GM18508 (cell line): ENCODE measurements at regions not wholly inside any gene's neighbourhood (a gene's known extent, or its start where the extent isn't known, plus 50 kb on each side); places are given as distances from the start of the nearest gene placed in this dataset.
A peak's percentile ranks its signal among the peaks of the same experiment; 100 is the strongest.
"Not testable (repeated sequence)": the region's sequence is repeated elsewhere in the genome, so short reads cannot be mapped to it uniquely, and the experiment has no call there.

ENCODE experiments used
- ATAC-seq: cut with Tn5 transposase; IDR thresholded peaks from one replicate; pipeline ENCODE4 v1.9.1; 2021; ENCODE audit warnings: moderate number of reproducible peaks; ENCODE audit not compliant: insufficient read depth, unreplicated experiment

DNA sequence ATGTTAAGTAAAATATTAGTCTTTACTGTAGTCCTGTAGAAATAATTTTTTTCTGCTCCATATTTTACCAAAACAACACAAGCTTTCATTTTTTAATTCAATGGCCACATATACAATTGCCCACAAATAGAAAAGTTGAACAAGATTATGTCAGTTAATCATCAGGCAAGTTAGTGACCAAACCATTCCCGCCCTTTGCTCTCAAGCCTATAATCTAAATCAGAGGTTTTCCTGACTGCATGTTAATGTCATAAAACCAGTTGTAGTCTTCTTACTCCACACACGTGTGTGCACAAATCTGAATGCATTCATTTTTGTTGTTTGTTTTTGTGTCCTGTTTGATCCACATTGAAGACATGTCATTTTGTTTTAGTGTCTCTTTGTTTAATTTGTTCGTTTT lies 1357.7 kb upstream of the GJE1 start:
- ATAC-seq = no peak

GRCh38 chr6:140774080-140774505 lies 1358.6 kb upstream of the GJE1 start:
- ATAC-seq = peak; percentile 100

DNA sequence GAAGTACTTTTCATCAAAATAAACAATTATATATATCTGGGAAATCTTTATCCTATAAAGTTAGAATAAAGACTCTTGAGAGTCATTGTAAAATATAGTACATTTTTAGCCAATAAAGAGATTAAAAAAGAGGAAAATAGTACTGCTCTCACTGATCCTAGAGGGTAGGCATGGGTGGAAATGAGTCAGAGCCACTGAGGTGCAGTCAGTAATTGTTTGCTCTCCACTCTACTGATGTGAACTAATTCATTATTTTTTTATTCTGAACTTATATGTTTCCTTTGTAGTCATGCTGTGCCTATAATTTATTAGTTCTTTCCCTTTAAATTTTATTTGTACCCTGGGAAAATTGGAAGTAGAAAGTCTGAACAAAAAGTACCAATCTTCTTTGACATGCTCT lies 1359.4 kb upstream of the GJE1 start:
- ATAC-seq = no peak

- ATAC-seq = no peak
These were observed 1360.1 kb upstream of the GJE1 start for GRCh38 chr6:140772576-140772975.

- ATAC-seq = no peak
These were observed 1364.6 kb upstream of the GJE1 start for GRCh38 chr6:140768133-140768532.

- ATAC-seq = no peak
These were observed 1365.7 kb upstream of the GJE1 start for GRCh38 chr6:140766999-140767398.

DNA sequence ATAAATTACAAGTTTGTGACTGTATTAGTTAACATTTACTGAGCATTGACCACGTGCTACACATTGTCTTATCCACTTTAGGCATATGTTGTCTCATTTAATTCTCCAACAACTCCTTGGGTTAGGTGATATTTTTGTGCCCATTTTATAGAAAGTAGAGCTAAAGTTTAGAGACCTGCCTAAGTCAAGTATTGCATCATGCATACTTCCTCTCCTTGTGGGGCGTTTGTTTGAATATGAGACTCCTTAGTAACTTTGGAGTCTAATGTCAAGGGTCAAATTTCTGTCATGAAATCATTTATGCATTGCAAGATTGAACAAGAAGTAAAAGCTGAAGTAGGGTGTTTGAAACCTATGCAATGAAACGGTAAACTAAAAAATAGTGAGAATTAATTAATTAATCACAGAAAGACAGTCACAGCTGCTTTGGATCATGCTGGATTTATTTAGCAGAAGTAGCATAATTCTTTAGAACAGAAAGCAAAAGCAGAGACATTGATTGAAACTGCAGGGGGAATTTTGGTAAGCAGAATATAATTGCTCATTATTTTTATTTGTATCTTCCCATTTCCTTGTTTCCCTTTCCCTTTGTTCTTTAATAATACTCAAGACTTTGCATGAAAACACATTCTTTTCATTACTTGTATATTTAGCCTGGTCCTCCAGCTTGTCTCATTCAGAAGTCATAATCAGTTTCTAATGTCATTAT lies 1374.4 kb upstream of the GJE1 start:
- ATAC-seq = no peak

- no peak for ATAC-seq
These were observed 1377.8 kb upstream of the CITED2 start for GRCh38 chr6:140752234-140752633.

GRCh38 chr6:140747114-140747513 lies 1372.7 kb upstream of the CITED2 start:
- ATAC-seq = no peak

- peak; percentile 67 for ATAC-seq
These were observed 1370.3 kb upstream of the CITED2 start for GRCh38 chr6:140744659-140745320.

DNA sequence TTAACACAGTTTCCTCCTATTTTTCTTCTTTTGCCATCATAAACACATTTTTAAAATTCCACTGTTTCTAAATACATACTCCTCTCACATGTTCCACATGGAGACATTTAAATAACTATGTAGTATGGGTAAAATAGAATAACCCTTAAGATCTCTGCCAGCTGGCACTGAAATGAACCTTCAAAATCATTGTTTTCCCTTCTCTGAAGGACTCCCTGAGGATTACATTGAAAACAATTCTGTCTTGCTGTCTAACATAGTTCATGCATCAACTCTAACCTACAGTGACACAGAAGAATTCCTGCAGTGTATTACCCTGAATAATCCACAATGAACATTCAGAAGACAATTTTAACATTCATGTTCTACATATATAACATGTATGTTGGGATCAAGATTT lies 1361.8 kb upstream of the CITED2 start:
- ATAC-seq = no peak

DNA sequence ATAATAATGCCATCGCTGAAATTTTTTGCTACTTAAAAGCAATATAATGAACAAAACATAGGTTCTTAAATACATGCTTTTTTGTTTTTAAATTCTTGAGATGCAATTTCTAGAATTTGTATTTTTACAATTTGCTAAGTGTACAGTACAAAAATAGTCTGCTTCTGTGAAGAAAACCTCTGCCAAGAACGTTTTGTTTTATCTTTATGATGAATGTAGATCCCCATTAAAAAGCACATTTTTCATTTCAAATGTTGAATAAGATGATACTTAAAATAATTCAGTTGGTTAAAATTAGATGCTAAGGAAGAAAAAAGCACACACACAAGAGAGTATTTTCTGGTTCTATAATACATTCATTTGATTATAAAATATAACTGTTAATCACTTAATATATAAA lies 1358.5 kb upstream of the CITED2 start:
- no peak for ATAC-seq

- ATAC-seq = no peak
These were observed 1357.7 kb upstream of the CITED2 start for GRCh38 chr6:140732155-140732554.

DNA sequence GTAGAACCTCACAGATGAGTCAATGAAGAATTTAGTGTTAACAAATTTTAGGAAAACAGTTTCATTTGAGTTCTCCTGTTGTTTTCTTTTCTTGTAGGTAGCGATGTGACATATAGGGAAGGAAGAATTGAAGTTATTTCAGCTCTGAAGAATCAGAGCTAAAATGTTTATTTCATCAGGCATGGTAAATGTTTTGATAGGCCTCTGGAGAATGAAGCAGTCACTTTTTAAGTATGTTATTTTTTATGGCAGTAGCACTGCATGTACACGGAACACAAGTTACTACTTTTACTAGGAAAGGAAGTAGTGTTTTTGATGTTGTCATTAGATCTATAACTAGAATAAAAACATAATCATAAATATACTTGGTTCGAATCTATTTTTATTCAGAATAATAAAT lies 1357.3 kb upstream of the CITED2 start:
- no peak for ATAC-seq

DNA sequence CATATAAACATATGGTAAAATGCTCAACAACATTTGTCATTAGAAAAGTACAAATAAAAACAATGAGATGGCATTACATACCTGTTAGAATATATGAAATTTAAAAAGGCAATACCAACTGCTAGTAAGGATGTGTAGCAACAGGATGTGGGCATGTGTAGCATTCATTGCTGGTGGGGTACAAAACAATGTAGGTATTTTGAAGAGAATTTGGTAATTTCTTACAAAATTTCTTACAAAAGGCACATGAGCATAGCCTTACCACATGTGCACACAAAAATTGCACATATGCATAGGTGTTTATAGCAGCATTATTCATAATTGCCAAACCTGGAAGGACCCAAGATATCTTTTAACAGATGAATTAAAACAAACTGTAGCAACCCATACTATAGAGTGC lies 1355.1 kb upstream of the CITED2 start:
- ATAC-seq = no peak

GRCh38 chr6:140718021-140718420 lies 1343.6 kb upstream of the CITED2 start:
- no peak for ATAC-seq

DNA sequence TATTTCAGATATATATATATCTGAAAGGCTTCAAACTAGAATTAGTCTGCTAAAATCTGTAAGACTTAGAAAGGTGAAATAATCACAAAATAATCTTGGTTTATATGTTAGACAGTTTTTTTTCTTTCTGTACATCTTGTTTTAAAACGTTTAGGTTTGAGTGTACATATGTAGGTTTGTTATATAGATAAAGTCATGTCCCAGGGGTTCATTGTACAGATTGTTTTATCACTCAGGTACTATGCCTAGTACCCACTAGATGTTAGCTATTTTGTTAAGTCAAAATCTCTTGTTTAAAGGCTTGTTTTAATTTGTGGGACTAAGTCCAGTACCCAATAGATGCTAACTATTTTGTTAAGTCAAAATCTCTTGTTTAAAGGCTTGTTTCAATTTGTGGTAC lies 1339.0 kb upstream of the CITED2 start:
- no peak for ATAC-seq

DNA sequence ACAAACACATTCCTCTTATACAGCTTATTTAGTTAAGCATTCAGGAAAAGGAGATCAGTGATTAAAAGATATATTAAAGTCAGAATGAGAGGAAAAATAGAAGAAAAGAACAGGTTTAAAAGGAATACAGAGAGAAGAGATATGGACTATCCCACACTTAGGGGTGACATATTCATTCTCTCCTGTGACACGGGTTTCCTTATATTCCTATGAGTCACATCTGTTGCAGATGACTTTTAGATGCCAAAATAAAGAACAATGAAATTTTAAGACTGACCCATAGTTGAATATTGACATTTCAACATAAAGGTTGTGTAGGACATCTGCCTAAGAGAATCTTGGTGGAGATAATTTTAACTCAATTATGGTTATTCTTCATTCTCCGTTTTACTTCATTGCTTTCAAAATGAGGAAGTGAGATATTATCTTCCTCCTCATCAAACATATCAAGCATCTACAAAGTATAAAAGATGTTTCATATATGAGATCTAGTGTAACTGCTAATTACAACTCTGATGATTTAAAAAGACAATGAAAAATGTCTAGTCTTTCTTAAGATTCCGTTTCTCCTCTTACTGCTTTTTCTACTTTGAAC lies 1336.7 kb upstream of the CITED2 start:
- no peak for ATAC-seq

DNA sequence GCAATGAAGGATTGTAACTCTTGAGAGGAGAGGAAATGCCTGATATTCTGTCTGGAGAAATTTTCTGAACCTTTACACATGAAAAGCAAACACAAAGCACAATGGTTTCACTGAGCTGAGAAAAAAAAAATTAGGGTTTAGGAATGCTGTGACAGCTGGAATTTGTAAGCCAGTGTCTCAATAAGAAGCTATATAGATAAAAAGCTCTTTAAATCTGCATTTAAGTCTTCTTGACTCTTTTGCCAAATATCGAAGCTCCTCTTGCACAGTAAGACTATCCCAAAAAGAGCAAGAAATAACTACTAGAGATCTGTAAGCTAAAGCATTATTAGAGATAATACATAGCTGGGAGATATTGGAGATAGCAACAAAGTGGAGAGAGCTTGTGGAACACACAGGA lies 1334.0 kb upstream of the CITED2 start:
- no peak for ATAC-seq

DNA sequence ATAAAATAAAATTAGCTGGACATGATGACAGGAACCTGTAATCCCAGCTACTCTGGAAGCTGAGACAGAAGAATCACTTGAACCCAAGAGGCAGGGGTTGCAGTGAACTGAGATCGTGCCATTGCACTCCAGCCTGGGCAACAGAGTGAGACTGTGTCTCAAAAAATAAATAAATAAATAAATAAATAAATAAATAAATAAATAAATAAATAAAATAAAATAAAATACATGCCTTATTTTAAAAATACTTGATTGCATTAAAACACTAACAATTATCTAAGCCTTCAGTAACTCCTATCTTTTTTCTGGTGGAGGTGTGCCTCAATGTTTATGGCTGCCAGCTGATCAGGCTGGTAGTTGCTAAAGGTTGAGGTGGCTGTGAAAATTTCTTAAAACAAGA lies 1329.6 kb upstream of the CITED2 start:
- ATAC-seq = not testable (repeated sequence)

DNA sequence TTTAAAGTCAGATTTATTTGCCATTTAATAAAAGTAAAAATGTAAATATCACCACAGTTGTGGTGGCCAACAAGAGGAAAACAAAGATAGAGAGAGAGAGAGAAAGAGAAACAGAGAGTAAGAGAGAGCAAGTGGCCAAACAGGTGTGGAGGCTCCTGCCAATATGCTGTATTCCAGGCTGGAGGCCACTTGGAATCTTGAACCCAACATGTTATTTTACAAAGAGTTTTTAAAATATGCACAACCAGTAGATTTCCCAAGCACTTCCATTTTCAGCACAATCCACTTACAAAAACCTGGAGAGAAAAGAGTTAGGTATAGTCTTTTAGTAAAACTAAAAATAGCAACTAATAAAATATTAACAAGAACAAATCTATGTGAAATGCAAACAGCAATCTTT lies 1323.1 kb upstream of the CITED2 start:
- no peak for ATAC-seq
